Stimulated activated CD8-positive, alpha-beta memory T cell treated with anti-CD3 and anti-CD28 coated beads, Interleukin-4, amount 100 ng/mL, for 48 hours (primary cell): ENCODE measurements at regions not wholly inside any gene's neighbourhood (a gene's known extent, or its start where the extent isn't known, plus 50 kb on each side); places are given as distances from the start of the nearest gene placed in this dataset.
"Not testable (repeated sequence)": the region's sequence is repeated elsewhere in the genome, so short reads cannot be mapped to it uniquely, and the experiment has no call there.

Experiments used
- DNase-seq: peaks from one replicate; pipeline ENCODE4 v3.0.0-alpha.2; 2020

DNA sequence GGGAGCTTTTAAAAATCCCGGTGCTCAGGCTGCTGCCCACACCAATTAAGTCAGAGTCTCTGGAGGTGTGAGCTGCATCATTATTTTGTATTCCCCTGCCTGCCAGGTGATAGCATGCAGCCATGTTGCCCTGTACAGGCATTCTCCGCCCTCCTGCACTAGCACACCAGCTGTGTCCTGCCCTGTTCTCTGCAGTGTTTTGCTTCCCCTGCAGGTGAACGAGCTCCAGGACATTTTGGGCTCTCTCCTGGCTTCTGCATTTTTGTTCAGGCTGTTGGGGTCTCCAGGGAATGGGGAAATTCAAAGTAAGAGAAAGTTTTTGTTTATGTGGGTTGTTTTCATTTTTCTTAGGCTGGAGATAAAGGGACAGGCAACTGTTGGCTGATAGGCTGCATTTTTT, 271.0 kb upstream of the COBL start:
- no peak for DNase-seq

DNA sequence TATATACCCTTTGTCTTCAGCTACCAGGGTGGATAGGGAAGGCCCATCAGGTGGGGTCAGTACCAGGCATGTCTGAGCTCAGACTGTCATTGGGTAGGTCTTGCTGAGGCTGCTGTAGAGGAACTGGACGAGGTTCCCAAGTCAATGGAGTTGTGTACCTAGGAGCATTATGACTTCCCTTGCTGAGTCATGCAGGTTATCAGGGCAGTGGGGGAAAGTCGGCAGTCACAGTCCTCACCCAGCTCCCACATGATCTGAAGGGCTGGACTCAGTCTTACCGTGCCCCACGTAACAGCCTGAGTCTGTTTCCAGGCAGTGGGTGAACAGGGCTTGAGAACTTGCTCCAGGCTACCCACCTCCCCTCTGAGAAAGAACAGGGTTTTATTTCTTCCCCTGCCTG, 260.8 kb upstream of the COBL start:
- DNase-seq: no peak

DNA sequence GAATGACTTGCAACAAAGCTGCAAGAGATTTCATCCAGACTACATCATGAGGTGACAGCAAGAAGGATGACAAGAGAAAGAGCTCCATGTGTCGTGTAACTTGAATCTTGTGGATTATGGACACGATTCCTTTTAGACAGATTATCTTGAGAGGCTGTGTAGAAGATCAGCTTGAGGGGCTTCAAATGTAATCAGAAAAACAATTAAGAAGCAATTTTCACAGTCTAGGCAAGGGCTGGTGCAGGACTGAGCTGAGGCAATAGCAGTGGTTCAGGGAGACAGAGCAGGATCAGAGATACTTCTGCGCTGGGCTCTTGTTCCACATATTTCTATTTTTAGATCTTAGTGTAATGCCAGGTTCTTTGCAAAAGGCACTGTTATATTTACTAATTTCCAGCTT, 253.0 kb upstream of the COBL start:
- DNase-seq: no peak

DNA sequence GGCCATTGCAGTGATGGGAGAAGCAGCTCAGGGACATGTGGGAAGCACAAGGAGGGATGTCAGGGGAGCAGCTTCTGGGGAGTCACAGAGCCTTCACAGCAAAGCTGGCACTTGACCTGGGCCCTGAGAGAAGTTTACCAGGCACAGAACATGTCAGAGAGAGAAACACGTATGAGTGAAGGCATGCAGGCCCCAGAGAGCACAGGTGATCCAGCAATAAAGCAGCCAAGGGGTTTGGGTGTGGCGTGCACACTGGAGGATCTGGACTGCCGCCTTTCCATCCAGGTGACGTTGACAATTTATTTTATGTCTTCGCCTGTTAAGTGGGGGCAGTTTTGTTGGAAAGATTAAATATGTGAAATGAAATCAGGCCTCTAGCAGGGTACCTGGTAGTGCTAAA, 252.6 kb upstream of the COBL start:
- no peak for DNase-seq

DNA sequence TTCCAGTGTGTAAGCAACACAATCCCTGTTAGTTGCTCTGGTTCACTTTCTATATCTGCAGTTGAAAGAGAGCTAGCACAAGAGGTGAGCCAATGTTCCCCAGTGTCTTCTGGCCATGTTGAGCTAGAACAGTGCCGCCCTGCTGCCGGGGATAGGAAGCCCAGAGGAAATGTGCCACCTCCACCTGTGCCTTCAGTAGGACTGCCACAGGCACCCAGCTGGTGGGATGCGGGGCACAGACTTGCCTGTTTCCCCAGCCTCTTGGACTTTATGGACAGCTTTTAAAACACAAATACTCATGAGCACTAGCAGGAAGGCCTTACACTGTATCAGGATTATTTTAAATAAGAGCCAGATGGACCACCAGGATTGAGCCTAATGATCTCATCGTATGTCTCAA, 234.5 kb upstream of the COBL start:
- no peak for DNase-seq

DNA sequence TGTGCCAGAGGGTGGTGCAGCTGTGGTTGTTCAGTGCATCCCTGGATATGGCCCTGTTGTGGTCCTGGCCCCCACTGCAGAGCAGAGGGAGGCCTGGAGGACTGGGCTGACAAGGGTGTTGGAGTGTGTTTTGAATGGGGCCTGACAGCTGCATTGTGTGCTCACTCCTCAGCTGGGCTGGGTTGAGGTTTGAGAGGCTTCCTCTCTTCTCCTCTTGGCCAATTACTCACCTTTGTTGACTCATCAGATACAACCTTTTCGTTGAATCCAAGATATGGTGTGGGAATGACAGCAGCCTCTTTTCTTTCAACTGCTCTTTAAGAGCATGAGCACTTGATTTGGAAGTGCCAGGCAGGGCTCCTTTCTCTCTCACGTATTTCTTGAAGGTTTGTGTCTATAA, 228.5 kb upstream of the COBL start:
- DNase-seq: no peak

DNA sequence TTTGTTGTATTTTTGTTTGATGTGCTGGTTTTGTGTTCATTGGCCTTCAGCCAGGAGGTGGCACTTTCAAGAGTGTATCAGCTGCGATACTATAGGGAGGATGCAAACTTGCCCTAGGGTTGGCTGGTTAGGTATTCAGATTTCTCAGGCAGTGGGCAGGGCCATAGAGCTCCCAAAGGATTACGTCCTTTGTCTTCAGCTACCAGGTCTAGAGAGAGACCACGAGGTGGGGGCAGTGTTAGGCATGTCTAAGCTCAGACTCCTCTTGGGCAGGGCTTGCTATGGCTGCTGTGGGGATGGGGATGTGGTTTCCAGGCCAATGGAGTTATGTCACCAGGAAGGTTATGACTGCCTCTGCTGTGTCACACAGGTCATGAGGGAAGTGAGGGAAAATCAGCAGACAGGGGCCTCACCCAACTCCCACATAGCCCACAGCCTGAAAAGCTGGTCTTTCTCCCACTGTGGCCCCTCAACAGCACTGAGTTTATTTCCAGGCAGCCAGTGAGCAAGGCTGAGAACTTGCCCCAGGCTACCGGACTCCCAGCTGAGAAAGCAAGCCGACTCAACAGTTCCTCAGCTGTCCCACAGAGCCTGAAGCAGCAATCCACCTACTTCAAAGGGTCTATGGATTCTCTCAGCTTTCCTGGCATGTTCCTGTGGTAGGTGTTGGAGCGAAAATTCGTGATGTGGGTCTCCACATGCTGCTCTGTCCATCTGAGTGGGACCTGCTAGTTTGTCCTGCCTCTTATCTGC, 227.4 kb upstream of the COBL start:
- DNase-seq: no peak

DNA sequence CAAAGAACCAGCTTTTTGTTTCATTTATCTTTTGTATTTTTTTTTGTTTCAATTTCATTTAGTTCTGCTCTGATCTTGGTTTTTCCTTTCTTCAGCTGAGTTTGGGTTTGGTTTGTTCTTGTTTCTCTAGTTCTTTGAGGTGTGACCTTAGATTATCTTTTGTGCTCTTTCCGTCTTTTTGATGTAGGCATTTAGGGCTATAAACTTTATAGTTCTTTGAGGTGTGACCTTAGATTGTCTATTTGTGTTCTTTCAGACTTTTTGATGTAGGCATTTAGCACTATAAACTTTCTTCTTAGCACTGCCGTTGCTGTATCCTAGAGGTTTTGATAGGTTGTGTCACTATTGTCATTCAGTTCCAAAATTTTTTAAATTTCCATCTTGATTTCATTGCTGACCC, 224.3 kb upstream of the COBL start:
- DNase-seq: not testable (repeated sequence)

DNA sequence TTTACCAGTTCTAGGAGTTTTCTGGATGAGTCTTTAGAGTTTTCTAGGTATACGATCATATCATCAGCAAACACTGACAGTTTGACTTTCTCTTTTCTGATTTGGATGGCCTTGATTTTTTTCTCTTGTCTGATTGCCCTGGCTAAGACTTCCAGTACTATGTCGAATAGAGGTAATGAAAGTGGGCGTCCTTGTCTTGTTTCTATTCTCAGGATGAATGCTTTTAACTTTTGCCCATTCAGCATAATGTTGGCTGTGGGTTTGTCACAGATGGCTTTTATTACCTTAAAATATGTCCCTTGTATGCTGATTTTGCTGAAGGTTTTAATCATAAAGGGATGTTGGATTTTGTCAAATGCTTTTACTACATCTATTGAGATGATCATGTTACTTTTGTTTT, 223.2 kb upstream of the COBL start:
- no peak for DNase-seq

DNA sequence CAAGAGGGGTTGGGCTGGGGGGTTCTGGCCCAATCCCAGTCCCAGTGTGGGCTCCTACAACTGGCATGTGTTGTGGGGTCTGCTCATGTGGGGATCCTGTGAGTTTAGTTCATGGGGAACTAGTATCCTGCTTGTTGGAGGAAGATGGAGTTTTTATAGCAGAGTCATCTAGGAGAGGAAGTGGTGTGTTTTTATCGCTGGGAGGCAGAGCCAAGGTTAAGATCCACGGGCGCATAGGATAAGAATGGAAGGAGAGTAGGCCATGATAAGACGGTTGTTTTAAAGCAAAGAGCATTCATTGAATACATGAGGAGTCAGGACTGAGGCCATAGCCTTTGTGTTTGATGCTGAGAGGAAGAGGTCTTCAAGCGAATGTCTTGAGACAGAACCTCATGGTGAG, 211.6 kb upstream of the COBL start:
- DNase-seq: no peak

DNA sequence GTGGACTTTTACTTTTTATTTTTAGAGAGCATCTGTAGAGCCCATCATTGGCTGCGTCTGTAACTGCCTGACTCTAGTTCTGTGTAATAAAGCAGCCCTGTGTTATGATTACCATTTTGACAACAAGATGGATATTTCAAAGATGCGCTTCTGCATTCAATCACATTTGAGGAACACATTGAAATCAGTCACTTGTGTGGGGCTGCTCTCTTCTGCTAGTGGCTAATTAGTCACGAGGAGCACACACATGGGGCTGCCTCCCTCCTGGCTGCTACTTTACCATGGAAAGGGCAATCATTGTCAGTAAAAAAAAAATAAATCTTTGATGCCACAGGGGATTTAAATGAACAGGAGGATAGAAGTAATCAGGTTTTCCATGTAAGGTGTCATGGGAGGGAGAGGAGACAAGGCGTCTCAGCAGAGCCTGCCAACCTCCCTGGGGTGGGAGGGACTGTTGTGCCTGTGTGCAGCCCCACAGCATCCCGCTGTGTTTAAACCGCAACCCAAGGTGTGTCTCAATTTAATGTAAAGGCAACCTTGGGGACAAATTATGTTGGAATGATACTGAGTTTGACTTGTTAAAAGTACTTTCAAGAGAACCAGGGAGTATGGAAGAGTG, 205.2 kb upstream of the COBL start:
- no peak for DNase-seq

DNA sequence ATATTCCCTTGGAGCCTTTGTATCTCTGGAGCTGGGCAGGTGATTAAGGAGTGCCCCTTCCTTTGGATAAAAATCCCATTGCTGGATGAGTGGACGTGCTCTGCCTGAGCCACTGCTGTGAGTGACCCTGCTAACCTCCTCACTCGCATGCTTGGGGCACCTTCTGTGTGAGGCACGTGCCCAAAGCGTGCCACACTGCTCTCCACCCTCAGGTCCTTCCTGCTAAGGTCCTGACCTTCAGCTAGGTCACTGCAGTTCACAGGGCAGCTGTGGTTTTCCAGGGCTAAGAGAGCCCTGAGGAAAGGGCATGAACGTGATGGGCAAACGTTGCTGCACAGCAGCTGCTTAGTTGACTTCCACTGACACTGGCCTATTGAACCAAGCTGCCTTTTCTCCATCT, 204.4 kb upstream of the COBL start:
- DNase-seq: no peak

DNA sequence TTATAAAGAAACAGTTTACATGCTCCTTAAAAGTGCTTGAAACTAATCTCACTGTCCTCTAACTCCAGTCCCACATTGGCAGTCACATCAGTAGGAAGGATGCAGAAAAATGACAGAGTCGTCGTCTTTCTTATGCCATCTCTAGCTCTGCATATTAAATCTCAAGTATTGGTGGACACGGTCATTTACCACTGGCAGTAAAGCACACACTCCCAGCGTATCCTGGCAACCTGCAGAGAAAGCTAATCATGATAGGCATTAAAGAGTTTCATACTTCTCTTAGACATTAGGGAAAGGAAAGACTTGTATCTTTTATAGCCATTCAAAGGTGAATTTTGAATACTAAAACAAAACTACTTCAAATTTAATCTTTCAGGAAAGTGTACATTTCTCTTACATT, 202.0 kb upstream of the COBL start:
- no peak for DNase-seq

DNA sequence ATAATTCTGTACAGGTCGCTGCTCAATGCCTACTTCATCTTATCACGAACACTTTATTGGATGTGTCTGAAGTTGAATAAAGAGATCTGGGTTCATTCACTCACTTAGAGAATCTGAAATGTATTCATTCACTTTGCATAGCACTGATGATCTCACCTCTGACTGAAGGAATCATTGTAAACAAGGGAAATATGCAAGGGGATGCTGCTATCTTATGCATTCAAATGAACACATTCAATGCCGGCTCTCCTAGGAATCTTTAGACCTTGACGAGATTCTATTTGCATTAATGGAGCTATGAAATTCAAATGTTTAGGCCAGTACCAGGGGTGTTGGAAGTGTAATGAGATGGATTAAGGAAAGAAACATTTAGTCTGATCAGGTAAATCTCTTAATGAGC, 200.6 kb upstream of the COBL start:
- no peak for DNase-seq

DNA sequence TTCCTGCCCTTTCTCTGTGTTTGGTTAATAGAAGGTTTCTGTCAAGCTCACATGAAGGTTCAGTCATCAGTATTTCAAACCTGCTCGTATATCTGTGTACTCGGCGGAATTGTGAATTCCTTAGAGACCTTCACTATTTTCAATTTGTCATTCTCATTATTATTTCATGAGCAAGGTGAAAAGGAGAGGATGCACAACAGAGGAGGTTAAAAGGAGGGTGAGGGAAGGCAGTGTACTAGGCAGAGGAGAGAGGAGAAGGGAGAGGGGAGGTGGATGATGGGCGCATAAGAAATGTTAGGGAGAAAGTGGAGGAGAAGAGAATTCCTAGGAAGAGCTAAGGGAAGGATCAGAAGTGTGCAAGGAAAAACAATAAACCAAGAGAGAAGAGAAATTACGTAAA, 185.0 kb upstream of the COBL start:
- no peak for DNase-seq

DNA sequence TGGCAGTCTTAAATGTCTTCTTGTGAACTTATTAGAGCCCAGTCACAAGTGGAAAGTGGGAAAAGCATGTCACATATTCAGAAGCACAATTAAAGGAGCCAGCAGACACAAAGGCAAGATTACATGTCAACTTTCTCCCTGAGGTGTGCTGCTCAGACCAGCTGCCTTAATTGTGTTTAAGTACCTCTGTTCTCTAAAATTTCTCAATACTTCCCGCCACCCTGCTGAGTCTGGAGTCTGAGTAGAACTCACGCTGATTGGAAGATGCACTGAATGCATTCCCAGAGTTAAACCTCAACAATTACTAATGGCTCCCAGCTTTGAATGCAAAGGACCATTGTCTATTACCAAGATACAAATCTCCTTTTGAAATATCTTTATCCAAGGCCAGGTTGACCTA, 166.4 kb upstream of the COBL start:
- DNase-seq: no peak

DNA sequence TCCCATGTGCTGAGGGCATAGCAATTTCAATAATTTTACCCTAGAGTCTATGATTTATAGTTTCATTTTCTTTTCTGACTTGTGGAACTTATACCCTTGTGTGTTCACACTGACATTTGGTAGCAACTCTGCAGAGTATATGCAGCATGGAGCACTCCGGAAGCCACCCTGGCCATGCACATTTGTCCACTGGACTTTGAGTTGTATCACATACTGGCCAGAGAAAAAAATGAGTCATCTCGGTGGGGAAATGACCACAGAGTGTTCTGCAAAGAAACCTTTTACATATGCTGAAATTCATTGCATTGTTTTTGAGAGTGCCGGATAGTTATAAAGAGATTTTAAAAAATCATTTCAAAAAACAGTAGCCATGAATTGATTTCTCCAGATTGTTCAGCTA, 164.8 kb upstream of the COBL start:
- DNase-seq: no peak

DNA sequence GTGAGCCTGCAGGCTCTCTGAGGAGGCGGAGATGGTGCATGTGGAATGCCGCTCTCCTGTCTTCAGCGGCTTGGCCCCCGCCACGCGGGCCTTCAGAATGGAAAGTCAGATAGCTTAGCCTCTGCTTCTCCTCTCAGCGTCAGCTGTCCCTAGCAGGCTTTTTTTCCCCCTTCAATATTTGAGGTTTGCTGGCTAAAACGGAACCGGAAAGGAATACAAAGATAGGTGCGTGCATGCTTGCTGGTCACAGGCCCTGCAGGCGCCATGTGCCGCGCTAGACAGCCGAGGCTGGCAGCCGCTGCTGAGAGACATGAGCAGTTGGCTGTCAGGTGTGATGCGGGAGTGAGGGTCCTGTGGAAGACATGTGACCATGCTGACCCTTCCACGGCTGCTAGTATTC, 161.2 kb upstream of the COBL start:
- DNase-seq: no peak

DNA sequence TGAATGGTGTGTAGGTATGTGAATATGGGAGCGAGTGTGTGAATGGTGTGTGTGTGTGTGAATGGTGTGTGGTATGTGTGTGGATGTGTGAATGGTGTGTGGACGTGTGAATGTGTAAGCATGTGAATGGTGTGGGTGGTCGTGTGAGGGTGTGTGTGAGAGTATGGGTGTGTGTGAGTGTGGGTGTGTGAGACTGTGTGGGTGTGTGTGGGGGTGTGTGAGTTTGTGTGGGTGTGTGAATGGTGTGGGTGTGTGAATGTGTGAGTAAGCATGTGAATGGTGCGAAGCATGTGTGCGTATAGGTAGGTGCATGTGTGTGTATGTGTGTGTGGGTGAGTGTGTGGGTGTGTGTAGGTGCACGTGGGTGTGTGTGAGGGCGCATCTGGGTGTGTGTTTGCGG, 160.7 kb upstream of the COBL start:
- no peak for DNase-seq

DNA sequence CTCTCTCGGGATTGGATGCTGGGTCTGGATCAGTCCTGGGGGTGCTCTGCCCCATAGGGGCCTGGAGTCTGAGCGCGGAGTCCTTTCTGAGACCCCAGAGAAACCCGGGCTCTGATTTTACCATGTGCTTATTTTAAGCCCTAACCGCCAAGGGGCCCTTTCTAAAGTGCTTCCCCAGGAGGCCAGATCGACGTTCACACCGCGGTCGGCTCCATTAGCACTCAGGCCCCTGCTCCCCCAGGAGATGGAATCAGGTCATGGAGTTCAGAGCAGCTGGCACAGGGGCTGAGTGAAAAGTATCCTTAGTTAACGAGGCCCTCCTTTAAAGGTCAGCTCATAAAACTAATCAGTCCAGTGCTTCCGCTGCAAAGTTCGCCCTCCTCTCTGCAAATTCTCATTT, 159.4 kb upstream of the COBL start:
- DNase-seq: no peak

DNA sequence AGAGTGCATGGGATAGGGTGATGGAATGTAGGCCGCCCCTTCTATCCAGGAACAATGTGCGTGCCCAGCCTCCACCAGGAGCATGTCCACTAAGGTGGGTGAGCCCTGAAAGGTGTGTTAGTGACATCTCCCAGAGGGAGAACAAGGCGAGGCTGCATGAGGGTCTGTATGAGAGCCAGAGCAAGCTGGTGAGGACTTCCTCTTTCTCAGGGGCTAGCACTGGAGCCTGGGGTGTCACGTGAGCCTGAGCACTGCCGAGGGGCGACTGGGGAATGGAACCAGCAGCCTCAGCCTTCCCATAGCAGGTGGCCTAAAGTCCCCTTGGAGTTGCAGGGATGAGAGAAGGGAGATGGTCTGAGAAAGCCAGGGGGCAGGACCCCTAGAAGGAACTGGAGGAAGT, 156.3 kb upstream of the COBL start:
- no peak for DNase-seq

DNA sequence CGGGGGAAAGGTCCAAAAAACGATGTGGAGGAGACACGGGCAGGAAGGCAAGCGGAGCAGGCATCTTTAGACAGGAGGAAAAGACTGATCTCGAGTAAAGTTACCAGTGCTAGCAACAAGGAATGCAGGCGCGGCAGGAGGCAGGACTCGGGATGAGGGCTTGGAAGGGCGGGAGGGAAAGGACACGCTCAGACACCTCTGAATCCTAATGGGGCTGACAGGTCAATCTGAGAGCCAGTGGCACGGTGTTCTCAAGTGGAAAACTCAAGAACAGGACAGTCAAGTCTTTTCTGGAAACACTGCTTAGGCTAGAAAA, 155.3 kb upstream of the COBL start:
- no peak for DNase-seq

DNA sequence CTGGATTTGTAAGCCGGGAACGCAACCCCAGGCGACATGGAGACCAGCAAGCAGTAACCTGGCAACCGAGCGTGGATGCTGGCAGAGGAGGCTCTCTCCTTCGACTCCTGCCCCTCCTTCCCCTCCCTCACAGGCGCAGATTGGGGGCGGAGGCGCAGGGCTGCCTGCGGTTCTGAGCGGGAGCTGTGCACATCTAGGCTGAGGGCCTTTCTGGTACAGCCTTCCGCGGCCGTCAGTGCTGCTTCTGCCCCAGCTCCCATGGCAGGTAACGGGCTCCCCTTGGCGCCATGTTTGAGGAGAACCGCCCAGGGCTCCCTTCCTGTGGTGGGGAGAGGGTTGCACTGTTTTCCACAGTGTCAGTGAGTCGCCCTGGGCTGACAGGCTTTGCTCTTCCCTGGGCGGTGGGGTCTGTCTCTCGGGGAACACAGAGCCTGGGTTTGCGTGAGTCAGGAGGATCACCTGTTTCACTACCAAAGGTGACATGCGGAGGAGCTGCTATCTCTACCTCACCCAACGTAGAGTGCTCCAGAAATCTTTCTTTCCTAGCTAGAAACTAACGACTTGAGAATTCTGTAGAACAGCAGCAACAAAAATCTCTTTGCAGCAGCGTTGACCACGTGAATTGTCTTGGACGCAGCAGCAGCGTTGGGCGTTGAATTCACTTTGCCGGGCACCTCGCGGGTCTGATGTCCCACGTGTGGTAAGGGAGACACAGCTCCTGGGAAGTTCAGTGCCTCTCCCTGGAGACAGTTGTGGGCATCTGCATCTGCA, 154.8 kb upstream of the COBL start:
- no peak for DNase-seq

DNA sequence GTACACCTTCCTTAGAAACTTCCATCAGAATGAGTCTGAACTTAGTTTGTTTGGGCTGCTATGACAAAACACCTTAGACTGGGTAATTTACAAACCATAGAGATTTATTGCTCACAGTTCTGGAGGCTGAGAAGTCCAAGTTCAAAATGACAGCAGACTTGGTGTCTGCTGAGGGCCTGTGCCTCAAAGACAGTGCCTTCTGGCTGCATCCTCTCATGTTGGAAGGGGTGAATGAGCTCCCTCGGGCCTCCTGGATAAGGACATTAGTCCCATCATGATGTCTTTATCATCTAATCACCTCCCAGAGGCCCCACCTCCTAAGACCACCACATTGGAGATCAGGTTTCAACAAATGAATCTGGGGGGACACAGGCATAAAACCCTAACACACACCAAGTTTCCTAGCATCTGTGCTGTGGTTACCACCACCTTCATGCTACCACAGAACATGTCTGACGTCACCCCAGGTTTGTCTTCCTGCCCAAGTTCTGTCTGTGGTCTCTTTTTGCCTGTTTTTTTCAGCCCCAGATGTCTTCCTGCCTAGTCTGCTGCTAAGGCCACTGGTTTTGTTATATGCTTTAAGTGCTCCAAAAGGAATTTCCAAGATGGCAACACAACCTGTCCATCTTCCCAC, 150.9 kb upstream of the COBL start:
- peak; percentile 26 for DNase-seq
